ENCODE measurements at regions not wholly inside any gene's neighbourhood (a gene's known extent, or its start where the extent isn't known, plus 50 kb on each side); places are given as distances from the start of the nearest gene placed in this dataset.

DNA sequence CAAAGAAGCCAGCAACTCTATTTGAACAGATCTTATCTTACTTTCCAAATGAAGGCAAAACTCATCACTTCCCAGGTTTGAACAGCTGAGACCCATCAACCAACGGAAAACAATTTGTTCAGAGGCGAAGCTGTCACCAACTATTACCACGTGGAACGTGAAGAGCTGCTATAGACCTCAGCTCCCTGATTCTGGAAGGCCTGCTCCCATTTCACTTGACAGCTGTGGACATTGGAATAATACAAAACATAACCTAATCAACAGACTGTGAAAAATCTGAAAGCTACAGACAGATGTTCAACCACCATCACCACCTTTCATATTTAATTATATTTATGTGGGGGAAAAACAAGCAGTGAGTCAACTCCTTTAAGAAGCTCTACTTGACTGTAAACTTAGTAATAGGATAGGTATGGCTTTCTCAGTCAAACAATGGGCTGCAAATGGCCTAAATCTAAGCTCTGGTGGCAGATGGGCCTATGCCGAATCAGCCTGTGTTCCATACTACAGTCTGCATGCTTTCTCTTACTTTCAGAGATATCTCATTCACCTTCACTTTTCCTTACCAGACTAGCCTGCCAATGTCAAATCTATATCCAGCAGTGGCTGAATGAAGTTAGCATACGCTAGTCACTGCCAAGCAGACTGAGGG is 896.4 kb downstream of the TDRD15 start:
- no peaks in the 10 kb centered on the region for H3K27me3 ChIP-seq
- H3K4me1 ChIP-seq, result no peaks in the 10 kb centered on the region
- no peaks in the 10 kb centered on the region for H3K9me3 ChIP-seq
- intact Hi-C loops (cut with DNase I; ENCODE audit: low total_unique reads), result no loop called here
- no peak overlapping the region for H3K27ac ChIP-seq
- H3K36me3 ChIP-seq, result no peaks in the 10 kb centered on the region
- no peak for DNase-seq
- no peak for TF ChIP-seq CTCF (IDR thresholded peaks at IDR 0.05)
- no peak overlapping the region for H3K4me3 ChIP-seq

GRCh38 chr2:22027345-22028005 is 903.7 kb downstream of the TDRD15 start:
- TF ChIP-seq CTCF (IDR thresholded peaks at IDR 0.05), result no peak
- intact Hi-C loops (cut with DNase I; ENCODE audit: low total_unique reads), result no loop called here
- no peaks in the 10 kb centered on the region for H3K36me3 ChIP-seq
- no peaks in the 10 kb centered on the region for H3K4me1 ChIP-seq
- no peak for DNase-seq
- H3K4me3 ChIP-seq, result no peak overlapping the region
- no peaks in the 10 kb centered on the region for H3K27me3 ChIP-seq
- H3K9me3 ChIP-seq, result no peaks in the 10 kb centered on the region
- no peak overlapping the region for H3K27ac ChIP-seq

- intact Hi-C loops (cut with DNase I; ENCODE audit: low total_unique reads), result no loop called here
- TF ChIP-seq CTCF (IDR thresholded peaks at IDR 0.05), result no peak
- no peak for DNase-seq
- no peaks in the 10 kb centered on the region for H3K9me3 ChIP-seq
- H3K4me3 ChIP-seq, result no peak overlapping the region
- H3K4me1 ChIP-seq, result no peaks in the 10 kb centered on the region
- H3K36me3 ChIP-seq, result no peaks in the 10 kb centered on the region
- H3K27ac ChIP-seq, result no peak overlapping the region
- no peaks in the 10 kb centered on the region for H3K27me3 ChIP-seq
These were observed 911.6 kb downstream of the TDRD15 start for GRCh38 chr2:22035361-22035830.

DNA sequence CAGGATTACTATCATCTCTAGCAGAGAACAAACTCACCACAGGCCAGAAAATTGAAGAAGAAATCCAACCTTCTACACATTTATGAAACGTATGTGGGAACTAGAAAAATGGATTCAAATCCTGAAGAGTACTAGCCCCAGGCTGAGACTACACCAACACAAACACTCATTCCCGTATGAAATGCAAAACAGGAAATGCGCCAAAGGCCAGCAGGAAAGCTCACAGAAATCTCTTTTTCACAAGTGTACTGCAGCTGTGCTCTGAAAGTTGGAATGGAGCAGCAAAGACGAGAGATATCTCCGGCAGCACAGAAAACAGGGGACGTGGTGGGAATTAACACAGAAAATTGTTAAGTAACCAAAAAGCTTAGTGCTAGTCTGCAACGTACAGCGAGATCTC is 913.5 kb downstream of the TDRD15 start:
- intact Hi-C loops (cut with DNase I; ENCODE audit: low total_unique reads), result no loop called here
- H3K9me3 ChIP-seq, result no peaks in the 10 kb centered on the region
- no peaks in the 10 kb centered on the region for H3K36me3 ChIP-seq
- H3K4me1 ChIP-seq, result no peaks in the 10 kb centered on the region
- no peak overlapping the region for H3K4me3 ChIP-seq
- TF ChIP-seq CTCF (IDR thresholded peaks at IDR 0.05), result no peak
- H3K27ac ChIP-seq, result no peak overlapping the region
- H3K27me3 ChIP-seq, result no peaks in the 10 kb centered on the region
- DNase-seq, result no peak

DNA sequence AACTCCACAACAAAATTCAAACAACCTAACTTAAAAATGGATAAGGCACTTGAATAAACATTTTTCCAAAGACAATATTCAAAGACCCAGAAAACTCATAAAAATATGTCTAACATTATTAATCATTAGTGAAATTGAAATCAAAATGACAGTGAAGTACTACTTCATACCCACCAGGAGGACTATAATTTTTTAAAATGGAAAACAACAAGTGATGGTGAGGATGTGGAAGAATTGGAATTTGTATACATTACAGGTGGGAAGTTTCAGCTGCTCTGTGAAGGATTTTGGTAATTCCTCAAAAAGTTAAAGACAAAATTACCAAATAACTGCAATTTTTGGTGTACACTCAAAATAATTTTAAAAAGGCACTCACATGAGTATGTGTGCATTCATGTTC is 920.0 kb downstream of the TDRD15 start:
- no peak for DNase-seq
- intact Hi-C loops (cut with DNase I; ENCODE audit: low total_unique reads), result no loop called here
- H3K36me3 ChIP-seq, result no peaks in the 10 kb centered on the region

More for the DNA sequence above, 920.0 kb downstream of the TDRD15 start:
- Histone ChIP-seq H3K27ac (no peak overlapping the region), H3K9me3 (no peaks in the 10 kb centered on the region), H3K27me3 (no peaks in the 10 kb centered on the region), H3K4me1 (no peaks in the 10 kb centered on the region), H3K4me3 (no peak overlapping the region)
- no peak for TF ChIP-seq CTCF (IDR thresholded peaks at IDR 0.05)
